Stomach (tissue), 8 donors: ENCODE measurements at regions not wholly inside any gene's neighbourhood (a gene's known extent, or its start where the extent isn't known, plus 50 kb on each side); places are given as distances from the start of the nearest gene placed in this dataset.
"Not testable (repeated sequence)": the region's sequence is repeated elsewhere in the genome, so short reads cannot be mapped to it uniquely, and the experiment has no call there.

Experiments
- DNase-seq, 2 donors: peaks; one replicate each; pipeline versions ENCODE4 v3.0.0 to v3.0.0-alpha.2; 2013 to 2019
- H3K27ac ChIP-seq, 5 donors: fragments of 200-600 bp in 4 of 5; sonication (generic) in 4 of 5; one replicate each; pipeline ENCODE4 v1.5.1; 2013 to 2019; ENCODE audit warnings: mild to moderate bottlenecking in 1 of 5, moderate library complexity in 1 of 5
- H3K27me3 ChIP-seq, 3 donors: fragments of 200-600 bp; sonication (generic); one replicate each; pipeline ENCODE4 v1.5.1; 2017 to 2019; ENCODE audit warnings: mixed run types in 1 of 3
- H3K36me3 ChIP-seq, 4 donors: fragments of 200-600 bp; sonication (generic); 1 replicate in 3 of 4; 2 replicates in 1 of 4; pipeline ENCODE4 v1.5.1; 2016 to 2019
- H3K4me1 ChIP-seq, 4 donors: fragments of 200-600 bp; sonication (generic); one replicate each; pipeline ENCODE4 v1.5.1; 2016 to 2019
- H3K4me3 ChIP-seq, 4 donors: fragments of 200-600 bp; sonication (generic) in 3 of 4; one replicate each; pipeline ENCODE4 v1.5.1; 2016 to 2019; ENCODE audit warnings: mild to moderate bottlenecking in 1 of 4
- H3K9me3 ChIP-seq, 4 donors: fragments of 200-600 bp; sonication (generic); one replicate each; pipeline ENCODE4 v1.5.1; 2016 to 2019
- CTCF ChIP-seq, 7 experiments: fragments of 450-650 bp in 4 of 7; fragments of 200-600 bp in 3 of 7; sonication (generic) in 3 of 7; IDR thresholded peaks; one replicate each; pipeline ENCODE4 v1.5.1; 2016 to 2019; ENCODE audit warnings: antibody characterized with exemption in 7 of 7, control low read depth in 2 of 7, mild to moderate bottlenecking in 1 of 7
- EP300 ChIP-seq: sonication (generic); formaldehyde crosslinking; IDR thresholded peaks from one replicate; pipeline ENCODE4 v1.6.1; 2017; ENCODE audit warnings: antibody characterized with exemption
- POLR2A ChIP-seq, 4 donors: fragments of 450-650 bp; IDR thresholded peaks; one replicate each; pipeline ENCODE4 v1.6.1; 2016; ENCODE audit warnings: antibody characterized with exemption in 4 of 4, control low read depth in 2 of 4, mild to moderate bottlenecking in 1 of 4, moderate library complexity in 1 of 4
- POLR2AphosphoS5 ChIP-seq, 3 donors: sonication (generic); formaldehyde crosslinking; IDR thresholded peaks; one replicate each; pipeline ENCODE4 v1.6.1; 2016; ENCODE audit warnings: antibody characterized with exemption in 3 of 3
- WGBS, 5 donors: extraction: QIAGEN DNeasy Blood & Tissue Kit in 3 of 5; methylation state at CpG; one replicate each; pipeline versions ENCODE4 v1.1.5 to v1.1.7; 2013 to 2018; 5-methylcytosine and 5-hydroxymethylcytosine counted together
- intact Hi-C: fragments of 100-400 bp; cut with DNase I; formaldehyde crosslinking; loops from one replicate; pipeline ENCODE4 v1.15.1; 2023; ENCODE audit warnings: low total_unique reads
- donor health status: healthy with polysubstance abuse.
- donor health status: Bipolar disorder and iron deficiency.
- donor health status: healthy.

DNA sequence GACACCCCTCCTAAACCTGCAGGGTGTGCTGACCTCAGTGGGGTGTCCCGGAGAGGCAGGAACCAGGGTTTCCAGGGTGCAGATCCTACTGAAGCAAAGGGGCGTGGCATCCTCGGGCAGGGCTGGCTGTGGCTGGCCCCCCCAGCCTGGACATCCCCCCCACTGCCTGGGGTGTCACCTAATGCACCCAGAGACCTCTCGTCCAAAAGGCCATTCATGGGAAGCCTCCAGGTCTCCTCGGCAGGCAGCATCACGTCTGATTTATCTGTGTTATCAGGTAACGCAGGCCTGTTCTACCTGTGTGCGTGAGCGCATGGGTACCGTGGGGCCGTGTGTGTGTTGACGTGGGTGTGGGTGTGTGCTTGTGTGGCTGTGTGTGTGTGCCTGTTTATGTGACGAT lies 210.0 kb downstream of the SHOX start:
- no peak for DNase-seq
- intact Hi-C loops, result no loop called here

GRCh38 chrX:838666-839065 lies 208.1 kb downstream of the SHOX start:
- H3K27me3 ChIP-seq, DNase-seq, H3K4me1 ChIP-seq, H3K36me3 ChIP-seq, H3K4me3 ChIP-seq, H3K27ac ChIP-seq, intact Hi-C loops: not testable (repeated sequence)
- H3K9me3 ChIP-seq, result peaks cover 8 to 44% (median 20%) of the 10 kb centered on the region in 4 donors
- 57 to 76% (median 70%) methylated on average over 7 to 13 of the region's 13 CpGs for WGBS, 5 donors

More for the DNA sequence above, 210.0 kb downstream of the SHOX start:
- Histone ChIP-seq H3K4me1 (no peaks in the 10 kb centered on the region), H3K27me3 (no peaks in the 10 kb centered on the region), H3K4me3 (no peak overlapping the region), H3K9me3 (peaks cover 8 to 28% (median 13%) of the 10 kb centered on the region in 4 donors), H3K27ac (no peak overlapping the region), H3K36me3 (no peaks in the 10 kb centered on the region)
- 73 to 88% (median 75%) methylated on average over 2 to 13 of the region's 13 CpGs for WGBS, 5 donors
- no peak for TF ChIP-seq EP300
- TF ChIP-seq POLR2A (IDR thresholded peaks at IDR 0.05), result no peak
- no peak for TF ChIP-seq POLR2AphosphoS5 (IDR thresholded peaks at IDR 0.05)
- TF ChIP-seq CTCF (IDR thresholded peaks at IDR 0.05), result no peak

GRCh38 chrX:835857-836256 lies 205.3 kb downstream of the SHOX start:
- peaks cover 8 to 64% (median 37%) of the 10 kb centered on the region in 4 donors for H3K9me3 ChIP-seq
- not testable (repeated sequence) for DNase-seq

DNA sequence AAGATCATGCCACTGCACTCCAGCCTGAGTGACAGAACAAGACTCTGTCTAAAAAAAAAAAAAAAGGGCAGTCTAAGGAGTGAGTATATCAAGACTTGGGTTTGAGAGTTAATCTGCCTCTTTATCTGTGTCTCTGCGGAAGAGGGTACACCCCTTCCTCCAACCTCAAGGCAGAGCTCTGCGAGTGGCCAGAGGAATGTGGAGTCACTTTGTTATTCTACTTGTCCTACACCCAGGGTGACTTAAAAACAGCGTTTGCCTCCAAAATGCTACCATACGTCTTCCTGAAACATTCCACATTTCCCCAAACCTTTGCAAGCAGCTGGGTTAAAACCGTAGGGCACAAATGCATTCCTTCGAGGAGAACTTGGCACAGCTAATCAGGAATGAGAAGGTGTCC lies 199.9 kb downstream of the SHOX start:
- Histone ChIP-seq H3K27me3 (no peaks in the 10 kb centered on the region), H3K9me3 (peaks cover 0 to 54% (median 23%) of the 10 kb centered on the region in 4 donors), H3K27ac (no peak overlapping the region), H3K4me3 (no peak overlapping the region), H3K36me3 (no peaks in the 10 kb centered on the region), H3K4me1 (no peaks in the 10 kb centered on the region)
- 42 to 53% (median 47%) methylated on average over 6 of the region's 6 CpGs for WGBS, 5 donors
- DNase-seq, result no peak
- intact Hi-C loops, result no loop called here
- TF ChIP-seq POLR2A (IDR thresholded peaks at IDR 0.05), result no peak

More at GRCh38 chrX:835857-836256, 205.3 kb downstream of the SHOX start:
- H3K4me1 ChIP-seq, intact Hi-C loops, H3K4me3 ChIP-seq, H3K27me3 ChIP-seq, H3K36me3 ChIP-seq, H3K27ac ChIP-seq: not testable (repeated sequence)
- WGBS, 5 donors, result 91 to 98% (median 96%) methylated on average over 3 of the region's 3 CpGs

DNA sequence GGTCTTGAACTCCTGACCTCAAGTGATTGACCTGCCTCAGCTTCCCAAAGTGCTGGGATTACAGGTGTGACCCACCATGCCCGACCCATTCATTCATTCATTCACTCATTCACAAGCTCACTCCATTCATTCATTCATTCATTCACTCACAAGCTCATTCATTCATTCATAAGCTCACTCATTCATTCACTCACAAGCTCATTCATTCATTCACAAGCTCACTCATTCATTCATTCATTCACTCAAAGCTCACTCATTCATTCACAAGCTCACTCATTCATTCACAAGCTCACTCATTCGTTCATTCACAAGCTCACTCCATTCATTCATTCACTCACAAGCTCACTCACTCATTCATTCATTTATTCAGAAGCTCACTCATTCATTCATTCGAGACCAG lies 198.6 kb downstream of the SHOX start:
- WGBS, 5 donors, result 74 to 83% (median 81%) methylated on average over 3 of the region's 3 CpGs
- Histone ChIP-seq H3K4me3 (no peak overlapping the region), H3K36me3 (no peaks in the 10 kb centered on the region), H3K27me3 (no peaks in the 10 kb centered on the region), H3K27ac (no peak overlapping the region), H3K4me1 (no peaks in the 10 kb centered on the region), H3K9me3 (peaks cover 0 to 42% (median 19%) of the 10 kb centered on the region in 4 donors)
- no peak for DNase-seq
- TF ChIP-seq POLR2AphosphoS5 (IDR thresholded peaks at IDR 0.05) (no peak), CTCF (IDR thresholded peaks at IDR 0.05) (no peak), EP300 (no peak), POLR2A (IDR thresholded peaks at IDR 0.05) (no peak)
- intact Hi-C loops, result no loop called here

GRCh38 chrX:828411-828959 lies 197.9 kb downstream of the SHOX start:
- 80 to 86% (median 83%) methylated on average over 8 of the region's 8 CpGs for WGBS, 5 donors
- intact Hi-C loops, result no loop called here
- H3K36me3 ChIP-seq, result no peaks in the 10 kb centered on the region
- H3K27me3 ChIP-seq, result no peaks in the 10 kb centered on the region
- peaks cover 0 to 36% (median 16%) of the 10 kb centered on the region in 4 donors for H3K9me3 ChIP-seq
- DNase-seq, result no peak
- H3K4me1 ChIP-seq, result no peaks in the 10 kb centered on the region
- H3K27ac ChIP-seq, result no peak overlapping the region
- H3K4me3 ChIP-seq, result no peak overlapping the region
- TF ChIP-seq POLR2A (IDR thresholded peaks at IDR 0.05), result no peak
- TF ChIP-seq EP300, result no peak
- no peak for TF ChIP-seq POLR2AphosphoS5 (IDR thresholded peaks at IDR 0.05)
- no peak for TF ChIP-seq CTCF (IDR thresholded peaks at IDR 0.05)
